ENCODE measurements at regions not wholly inside any gene's neighbourhood (a gene's known extent, or its start where the extent isn't known, plus 50 kb on each side); places are given as distances from the start of the nearest gene placed in this dataset.

DNA sequence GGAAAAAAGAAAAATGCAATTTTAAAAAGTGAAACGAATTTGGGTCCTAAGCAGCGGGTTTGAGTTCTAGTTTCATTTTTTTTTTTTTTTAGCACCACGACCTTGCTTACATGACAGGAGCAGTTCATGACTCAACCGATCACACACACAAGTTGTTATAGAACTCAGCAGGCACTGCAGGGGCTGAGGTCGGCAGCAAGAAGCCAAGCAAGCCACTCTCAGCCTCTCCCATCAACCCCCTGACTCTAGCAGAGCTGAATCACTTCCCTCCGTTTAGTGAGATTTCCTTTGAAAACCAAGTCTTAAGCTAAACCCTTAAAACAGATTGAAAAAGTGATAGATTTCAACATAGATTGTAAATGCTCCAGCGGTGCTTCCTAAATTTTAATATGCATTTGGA lies 520.8 kb downstream of the HAPSTR1 start:
- TF ChIP-seq CTCF (IDR thresholded peaks at IDR 0.05; ENCODE audit: insufficient read depth, low read depth, low read length): no peak
- TF ChIP-seq EZH2 (IDR thresholded peaks at IDR 0.05; ENCODE audit: insufficient read depth, low read length): no peak
